ENCODE measurements at regions not wholly inside any gene's neighbourhood (a gene's known extent, or its start where the extent isn't known, plus 50 kb on each side); places are given as distances from the start of the nearest gene placed in this dataset.
A peak's percentile ranks its signal among the peaks of the same experiment; 100 is the strongest.

GRCh38 chr13:99063952-99064351 lies 86.1 kb upstream of the DOCK9 start:
- no peak overlapping the region for H3K4me3 Mint-ChIP-seq (ENCODE audit: unreplicated experiment)
- H3K9me3 Mint-ChIP-seq (ENCODE audit: unreplicated experiment): no peaks in the 10 kb centered on the region
- TF ChIP-seq CTCF (IDR thresholded peaks at IDR 0.05): no peak
- peak overlapping the region; percentile 2 for H3K27ac Mint-ChIP-seq (ENCODE audit: unreplicated experiment)
- no peaks in the 10 kb centered on the region for H3K27me3 Mint-ChIP-seq (ENCODE audit: unreplicated experiment)
- H3K36me3 Mint-ChIP-seq (ENCODE audit: unreplicated experiment): no peaks in the 10 kb centered on the region
- H3K4me1 Mint-ChIP-seq (ENCODE audit: unreplicated experiment): peaks cover 28% of the 10 kb centered on the region
- no peak for DNase-seq (ENCODE audit: extremely low spot score, unreplicated experiment)

GRCh38 chr13:99064624-99065234 lies 86.9 kb upstream of the DOCK9 start:
- no peak for DNase-seq (ENCODE audit: extremely low spot score, unreplicated experiment)
- Mint-ChIP-seq H3K36me3 (ENCODE audit: unreplicated experiment) (no peaks in the 10 kb centered on the region), H3K9me3 (ENCODE audit: unreplicated experiment) (no peaks in the 10 kb centered on the region), H3K27me3 (ENCODE audit: unreplicated experiment) (no peaks in the 10 kb centered on the region), H3K27ac (ENCODE audit: unreplicated experiment) (no peak overlapping the region), H3K4me1 (ENCODE audit: unreplicated experiment) (peaks cover 31% of the 10 kb centered on the region), H3K4me3 (ENCODE audit: unreplicated experiment) (no peak overlapping the region)
- no peak for TF ChIP-seq CTCF (IDR thresholded peaks at IDR 0.05)

GRCh38 chr13:99065235-99066015 lies 87.6 kb upstream of the DOCK9 start:
- Mint-ChIP-seq H3K36me3 (ENCODE audit: unreplicated experiment) (no peaks in the 10 kb centered on the region), H3K27me3 (ENCODE audit: unreplicated experiment) (no peaks in the 10 kb centered on the region), H3K4me1 (ENCODE audit: unreplicated experiment) (peaks cover 31% of the 10 kb centered on the region), H3K27ac (ENCODE audit: unreplicated experiment) (no peak overlapping the region), H3K4me3 (ENCODE audit: unreplicated experiment) (no peak overlapping the region), H3K9me3 (ENCODE audit: unreplicated experiment) (no peaks in the 10 kb centered on the region)
- no peak for TF ChIP-seq CTCF (IDR thresholded peaks at IDR 0.05)
- DNase-seq (ENCODE audit: extremely low spot score, unreplicated experiment): no peak

- TF ChIP-seq CTCF (IDR thresholded peaks at IDR 0.05): no peak
- Mint-ChIP-seq H3K4me1 (ENCODE audit: unreplicated experiment) (peaks cover 31% of the 10 kb centered on the region), H3K9me3 (ENCODE audit: unreplicated experiment) (no peaks in the 10 kb centered on the region), H3K4me3 (ENCODE audit: unreplicated experiment) (no peak overlapping the region), H3K27ac (ENCODE audit: unreplicated experiment) (no peak overlapping the region), H3K36me3 (ENCODE audit: unreplicated experiment) (no peaks in the 10 kb centered on the region), H3K27me3 (ENCODE audit: unreplicated experiment) (no peaks in the 10 kb centered on the region)
- DNase-seq (ENCODE audit: extremely low spot score, unreplicated experiment): no peak
Measured at GRCh38 chr13:99066219-99066618, 88.4 kb upstream of the DOCK9 start.

GRCh38 chr13:99067159-99067985 lies 89.5 kb upstream of the DOCK9 start:
- no peaks in the 10 kb centered on the region for H3K9me3 Mint-ChIP-seq (ENCODE audit: unreplicated experiment)
- no peak for TF ChIP-seq CTCF (IDR thresholded peaks at IDR 0.05)
- H3K4me1 Mint-ChIP-seq (ENCODE audit: unreplicated experiment): peaks cover 27% of the 10 kb centered on the region
- no peaks in the 10 kb centered on the region for H3K36me3 Mint-ChIP-seq (ENCODE audit: unreplicated experiment)
- no peaks in the 10 kb centered on the region for H3K27me3 Mint-ChIP-seq (ENCODE audit: unreplicated experiment)
- H3K4me3 Mint-ChIP-seq (ENCODE audit: unreplicated experiment): no peak overlapping the region
- no peak for DNase-seq (ENCODE audit: extremely low spot score, unreplicated experiment)
- H3K27ac Mint-ChIP-seq (ENCODE audit: unreplicated experiment): peak overlapping the region; percentile 1

All from osteocyte (in vitro differentiated cells).